Non-pigmented ciliary epithelial cell (primary cell): ENCODE measurements at regions not wholly inside any gene's neighbourhood (a gene's known extent, or its start where the extent isn't known, plus 50 kb on each side); places are given as distances from the start of the nearest gene placed in this dataset.
A peak's percentile ranks its signal among the peaks of the same experiment; 100 is the strongest.

Experiments used
- DNase-seq: peaks from one replicate; pipeline ENCODE4 v3.0.0-alpha.2; 2010; ENCODE audit warnings: low read depth

- no peak for DNase-seq
These were observed 1862.4 kb downstream of the OLFM4 start for GRCh38 chr13:54890976-54891375.

DNA sequence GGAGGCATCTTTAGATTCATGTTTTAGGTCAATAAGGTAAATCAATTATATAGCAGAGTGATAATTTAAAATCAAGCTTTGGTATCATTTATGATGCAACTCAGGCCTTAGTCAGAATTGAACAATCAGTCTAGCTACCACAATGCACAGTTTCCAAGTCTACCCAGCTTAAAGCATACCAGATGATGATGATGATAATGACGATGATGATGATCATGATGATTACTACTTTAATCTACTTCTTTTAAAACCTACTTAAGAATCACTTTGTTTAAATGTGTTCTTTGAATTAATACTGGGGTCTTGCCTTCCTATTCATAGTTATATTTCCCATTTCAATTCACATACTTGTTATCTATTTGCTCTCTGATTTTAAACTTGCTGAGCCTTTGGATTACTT is 1872.7 kb downstream of the OLFM4 start:
- DNase-seq: no peak

DNA sequence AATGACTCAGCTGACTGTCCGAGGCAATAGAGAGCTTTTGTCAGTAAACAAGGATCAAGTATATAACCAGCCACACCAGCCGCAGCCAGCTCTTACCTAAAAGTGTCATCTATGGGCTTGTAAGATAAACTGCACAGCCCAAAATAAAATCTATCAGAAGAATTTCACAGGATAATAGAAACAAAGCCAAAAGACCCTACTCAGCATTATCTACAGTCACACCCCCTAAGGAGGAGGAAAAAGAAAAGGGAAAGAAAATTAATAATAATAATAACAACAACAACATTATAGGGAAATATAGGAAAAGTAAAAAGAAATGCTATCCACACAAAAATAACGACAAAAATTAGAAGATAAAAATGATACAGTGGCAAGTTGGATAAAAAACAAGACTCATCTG is 1883.8 kb downstream of the OLFM4 start:
- DNase-seq: no peak

GRCh38 chr13:54913668-54914067 is 1885.1 kb downstream of the OLFM4 start:
- no peak for DNase-seq

DNA sequence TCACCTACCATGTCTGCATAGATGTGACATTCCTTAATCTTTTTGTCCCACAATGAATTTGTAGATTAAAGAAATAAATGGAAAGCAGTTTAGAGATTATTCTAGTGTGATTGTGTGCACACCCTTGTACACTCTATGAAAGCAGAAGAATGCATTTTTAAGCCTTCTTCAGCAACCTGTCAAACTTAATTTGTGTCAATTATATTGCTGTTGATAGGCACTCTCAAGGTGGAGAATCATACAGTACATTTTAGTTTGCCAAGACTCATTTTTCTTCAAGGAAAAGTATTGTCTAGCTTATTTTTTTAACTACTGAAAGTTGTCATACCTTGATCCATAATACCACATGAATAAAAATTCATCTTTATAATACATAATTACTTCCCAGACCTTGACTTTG is 1898.9 kb downstream of the OLFM4 start:
- DNase-seq: no peak

GRCh38 chr13:54928071-54928470 is 1899.5 kb downstream of the OLFM4 start:
- no peak for DNase-seq

- DNase-seq: no peak
These were observed 1905.5 kb downstream of the OLFM4 start for GRCh38 chr13:54934121-54934520.

- no peak for DNase-seq
These were observed 1917.4 kb downstream of the OLFM4 start for GRCh38 chr13:54945973-54946372.

- DNase-seq: no peak
These were observed 1921.1 kb downstream of the OLFM4 start for GRCh38 chr13:54949735-54950134.

DNA sequence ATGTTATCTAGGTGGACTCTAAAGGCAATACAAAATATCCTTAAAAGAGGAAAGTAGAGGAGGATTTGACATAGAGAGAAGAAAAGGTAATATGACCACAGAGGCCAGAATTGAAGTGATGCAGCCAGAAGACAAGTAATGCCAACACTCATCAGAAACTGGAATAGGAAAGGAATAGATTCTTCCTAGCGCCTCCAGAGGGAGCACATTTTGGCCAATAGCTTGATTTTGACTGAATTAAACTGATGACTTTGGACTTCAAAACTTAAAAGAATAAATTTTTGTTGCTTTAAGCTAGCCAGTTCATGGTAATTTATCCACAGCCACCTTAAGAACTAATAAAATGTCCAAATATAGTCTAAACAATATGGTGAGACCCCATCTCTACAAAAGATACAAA is 1921.9 kb downstream of the OLFM4 start:
- DNase-seq: no peak

GRCh38 chr13:54953786-54954185 is 1925.2 kb downstream of the OLFM4 start:
- DNase-seq: no peak

GRCh38 chr13:54958781-54959180 is 1930.2 kb downstream of the OLFM4 start:
- no peak for DNase-seq

DNA sequence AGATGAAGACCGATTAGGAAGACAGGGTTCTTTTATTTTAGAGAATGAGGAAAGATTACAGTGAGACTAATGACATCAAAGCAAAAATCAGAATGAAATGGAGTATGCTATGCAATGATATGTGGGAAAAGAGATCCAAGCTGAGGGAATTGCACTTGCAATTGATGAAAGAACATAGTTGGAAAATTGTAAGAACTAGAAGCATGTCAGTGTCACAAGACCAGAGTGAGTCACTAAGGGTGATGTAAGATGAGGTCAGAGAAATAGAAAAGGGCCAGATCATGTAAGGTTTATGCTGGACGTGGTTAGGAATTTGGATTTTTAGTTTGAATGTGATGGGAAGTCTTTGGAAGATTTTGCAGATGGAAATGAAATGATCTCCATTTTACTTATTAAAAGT is 1937.3 kb downstream of the OLFM4 start:
- DNase-seq: peak; percentile 22

DNA sequence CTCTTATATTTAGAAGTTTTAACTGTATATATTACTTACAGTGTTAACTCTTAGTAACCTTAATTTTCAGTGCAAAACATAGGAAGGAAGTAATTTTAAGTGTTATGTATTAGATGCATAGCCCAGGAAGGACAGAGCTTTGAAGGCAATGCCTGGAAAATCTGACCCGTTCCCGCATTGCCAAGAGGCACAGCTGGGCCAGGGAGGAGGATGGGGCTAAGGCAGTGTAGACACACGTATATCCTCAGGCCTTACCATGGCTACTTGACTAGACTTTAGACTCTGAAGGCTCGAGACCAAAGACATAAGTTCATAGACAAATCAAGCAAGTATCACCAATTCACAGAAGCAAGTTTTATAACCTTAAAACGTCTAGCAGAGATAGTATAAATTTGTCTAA is 1944.2 kb downstream of the OLFM4 start:
- DNase-seq: no peak

- DNase-seq: no peak
These were observed 1947.1 kb downstream of the OLFM4 start for GRCh38 chr13:54975676-54976075.

DNA sequence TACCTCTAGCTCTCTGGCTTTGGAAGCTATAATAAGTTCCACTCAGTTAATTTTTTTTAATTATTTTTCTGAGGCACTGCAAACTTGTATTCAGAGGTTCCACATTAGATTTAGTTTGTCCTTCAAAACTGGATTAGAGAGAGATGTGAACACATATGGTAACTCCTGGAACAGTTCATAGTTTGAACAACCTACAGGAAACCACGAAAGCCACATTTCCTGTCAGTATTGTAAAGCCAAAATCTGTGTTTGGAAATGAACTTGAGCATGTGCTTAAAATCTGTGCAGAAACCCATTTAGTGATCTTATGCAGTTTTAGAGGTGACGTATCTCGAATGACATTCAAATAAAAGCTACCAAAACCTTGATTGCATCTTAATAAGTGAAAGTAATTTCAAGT is 1952.0 kb downstream of the OLFM4 start:
- DNase-seq: no peak

GRCh38 chr13:54989418-54989817 is 1960.8 kb downstream of the OLFM4 start:
- no peak for DNase-seq

- DNase-seq: no peak
These were observed 1970.8 kb downstream of the OLFM4 start for GRCh38 chr13:54999399-54999907.

DNA sequence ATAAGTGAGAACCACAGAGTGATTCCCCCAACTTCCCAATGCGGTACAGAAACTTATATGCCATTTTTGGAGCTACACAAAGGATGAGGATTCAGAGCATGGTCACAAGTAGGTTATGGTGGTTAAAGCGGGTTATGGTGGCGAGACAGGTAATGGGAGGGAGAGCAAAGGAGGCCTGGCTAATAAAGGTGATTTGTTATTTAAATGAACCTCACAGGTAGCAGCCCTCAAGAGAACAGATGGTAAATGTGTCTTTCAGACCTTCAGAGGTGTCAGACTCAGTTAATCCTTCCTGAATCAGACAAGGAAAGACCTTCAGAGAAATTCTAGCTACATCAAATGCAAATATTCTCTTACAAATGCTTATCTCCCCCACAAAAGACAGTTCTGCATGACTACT is 1971.4 kb downstream of the OLFM4 start:
- no peak for DNase-seq

GRCh38 chr13:55000844-55001243 is 1972.2 kb downstream of the OLFM4 start:
- no peak for DNase-seq

- no peak for DNase-seq
These were observed 1973.3 kb downstream of the OLFM4 start for GRCh38 chr13:55001881-55002280.

DNA sequence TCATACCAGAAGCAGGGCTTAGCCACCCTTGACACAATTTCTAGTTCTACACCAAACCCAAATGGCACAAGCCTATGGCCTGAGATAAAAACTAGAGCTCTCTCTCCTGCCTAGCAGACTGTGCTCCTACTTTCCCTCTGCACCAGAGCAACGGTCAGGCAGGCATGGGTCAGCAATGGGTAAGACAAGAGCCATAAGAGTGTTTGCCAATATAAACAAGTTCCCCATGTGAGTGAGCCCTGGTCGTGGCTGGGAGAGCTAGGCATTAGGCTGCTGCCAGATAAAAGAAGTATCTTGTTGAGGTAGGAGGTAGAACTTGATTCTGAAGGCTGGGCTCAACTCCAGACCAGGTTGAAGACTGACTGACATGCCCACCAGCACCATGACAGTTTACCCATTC is 1979.1 kb downstream of the OLFM4 start:
- DNase-seq: no peak

DNA sequence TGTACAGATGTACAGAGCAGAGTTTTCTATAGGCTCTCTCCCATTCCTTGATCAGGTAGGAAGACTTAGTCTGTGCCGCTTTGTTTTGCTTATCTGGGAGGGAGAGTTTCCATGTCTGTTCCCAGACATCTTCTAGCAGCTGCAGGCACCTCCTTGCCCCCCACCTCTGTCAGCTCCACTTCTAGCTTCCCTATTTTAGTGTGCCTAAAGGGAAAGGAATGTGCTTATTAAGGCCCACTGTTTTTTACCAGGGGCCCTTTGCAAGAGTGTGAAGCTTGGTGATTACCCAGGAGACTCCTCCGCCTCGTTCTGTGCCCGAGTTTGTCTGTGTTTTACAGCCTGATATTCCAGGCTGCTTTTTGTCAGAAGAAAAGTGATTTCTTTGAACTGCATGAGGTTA is 1984.4 kb downstream of the OLFM4 start:
- DNase-seq: no peak

- DNase-seq: no peak
These were observed 2000.7 kb downstream of the OLFM4 start for GRCh38 chr13:55029280-55029679.

DNA sequence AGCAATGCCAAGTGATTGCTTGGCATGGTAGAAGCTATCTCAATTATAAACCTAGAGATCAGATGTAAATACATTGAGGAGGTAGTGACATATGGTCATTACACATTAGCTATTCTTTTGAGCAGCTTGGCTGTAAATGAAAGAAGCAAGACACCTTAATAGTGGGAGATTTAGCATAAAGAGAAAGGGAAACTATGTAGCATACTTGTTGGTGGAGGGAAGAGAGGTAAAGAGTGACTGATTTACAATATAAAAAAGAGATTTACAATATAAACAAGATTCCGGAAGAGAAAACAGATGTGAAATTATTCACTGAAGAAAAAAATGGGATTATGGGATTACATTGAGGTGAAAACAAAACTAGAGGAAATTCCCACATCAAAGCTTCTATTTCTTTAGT is 2009.6 kb downstream of the OLFM4 start:
- no peak for DNase-seq
